Keratinocyte (primary cell): ENCODE measurements at regions not wholly inside any gene's neighbourhood (a gene's known extent, or its start where the extent isn't known, plus 50 kb on each side); places are given as distances from the start of the nearest gene placed in this dataset.

Experiments
- DNase-seq: peaks from one replicate; pipeline ENCODE4 v3.0.0-alpha.2; 2011; ENCODE audit warnings: low read depth, missing footprints, low spot score
- FAIRE-seq: peaks from 2 replicates; lab custom pipeline; 2011; peaks lifted over from hg19 to GRCh38; lab: Jason Lieb, UNC
- H2AFZ ChIP-seq: 2 replicates; pipeline ENCODE4 v1.6.0; 2012; ENCODE audit warnings: low read length, control low read depth, inconsistent platforms; ENCODE audit not compliant: control insufficient read depth
- H3K27ac ChIP-seq: 2 replicates; pipeline ENCODE4 v1.5.1; 2011; ENCODE audit warnings: low read length; ENCODE audit not compliant: control insufficient read depth, insufficient read depth
- H3K27me3 ChIP-seq: 3 replicates; pipeline ENCODE4 v1.6.0; 2011; ENCODE audit warnings: low read length; ENCODE audit not compliant: control insufficient read depth, insufficient read depth; ENCODE audit errors: extremely low read depth
- H3K36me3 ChIP-seq, 2 experiments: 2 replicates in 1 of 2; 3 replicates in 1 of 2; pipeline ENCODE4 v1.5.1; 2011; ENCODE audit warnings: low read length in 2 of 2, mild to moderate bottlenecking in 1 of 2; ENCODE audit not compliant: control insufficient read depth in 2 of 2, insufficient read depth in 2 of 2; ENCODE audit errors: extremely low read depth in 1 of 2
- H3K4me1 ChIP-seq: 3 replicates; pipeline ENCODE4 v1.5.1; 2011; ENCODE audit warnings: low read length; ENCODE audit not compliant: control insufficient read depth, insufficient read depth; ENCODE audit errors: extremely low read depth
- H3K4me2 ChIP-seq: 3 replicates; pipeline ENCODE4 v1.6.0; 2011; ENCODE audit warnings: low read depth, low read length; ENCODE audit not compliant: control insufficient read depth, insufficient read depth; ENCODE audit errors: extremely low read depth
- H3K4me3 ChIP-seq, 3 experiments: fragments of 200-600 bp in 1 of 3; sonication (generic) in 1 of 3; 2 replicates in 2 of 3; 3 replicates in 1 of 3; pipeline ENCODE4 v1.5.1; 2011 to 2016; ENCODE audit warnings: low read length in 3 of 3, mild to moderate bottlenecking in 3 of 3, control low read depth in 2 of 3, inconsistent platforms in 1 of 3, low read depth in 1 of 3, mixed read lengths in 1 of 3, mixed run types in 1 of 3, moderate library complexity in 1 of 3; ENCODE audit not compliant: control insufficient read depth in 2 of 3, insufficient read depth in 2 of 3; ENCODE audit errors: extremely low read depth in 1 of 3
- H3K79me2 ChIP-seq: 2 replicates; pipeline ENCODE4 v1.6.0; 2012; ENCODE audit warnings: low read length; ENCODE audit not compliant: control insufficient read depth, insufficient read depth
- H3K9ac ChIP-seq: 3 replicates; pipeline ENCODE4 v1.6.0; 2011; ENCODE audit warnings: low read length; ENCODE audit not compliant: control insufficient read depth, insufficient read depth; ENCODE audit errors: extremely low read depth
- H3K9me1 ChIP-seq: 3 replicates; pipeline ENCODE4 v1.6.0; 2011; ENCODE audit warnings: low read length; ENCODE audit not compliant: control insufficient read depth, insufficient read depth; ENCODE audit errors: extremely low read depth
- H3K9me3 ChIP-seq: 2 replicates; pipeline ENCODE4 v1.5.1; 2012; ENCODE audit warnings: low read depth, low read length; ENCODE audit not compliant: control insufficient read depth
- H4K20me1 ChIP-seq: 3 replicates; pipeline ENCODE4 v1.6.0; 2011; ENCODE audit warnings: low read length; ENCODE audit not compliant: control insufficient read depth, insufficient read depth; ENCODE audit errors: extremely low read depth
- CTCF ChIP-seq, 3 experiments: IDR thresholded peaks in 1 of 3; conservative IDR thresholded peaks in 1 of 3; optimal IDR thresholded peaks in 1 of 3; 2 replicates in 2 of 3; 3 replicates in 1 of 3; pipeline versions ENCODE3 to v1.5.1; 2011; ENCODE audit warnings: low read length in 3 of 3, mild to moderate bottlenecking in 3 of 3, moderate library complexity in 2 of 3, control low read depth in 1 of 3, inconsistent platforms in 1 of 3; ENCODE audit not compliant: insufficient read depth in 2 of 3; ENCODE audit errors: extremely low read depth in 1 of 3
- EZH2 ChIP-seq: IDR thresholded peaks from one replicate; pipeline ENCODE4 v1.6.1; 2012; ENCODE audit warnings: inconsistent platforms, mild to moderate bottlenecking, low read length, moderate library complexity
- dilution Hi-C: fragments of 300-500 bp; cut with MboI; formaldehyde crosslinking; loops from one replicate; pipeline ENCODE4 v1.7.0; 2020; ENCODE audit warnings: low sequenced_read_pairs; ENCODE audit not compliant: extremely low pct_ligation_motif_present

- no peaks in the 10 kb centered on the region for H4K20me1 ChIP-seq
- FAIRE-seq (no peak), DNase-seq (no peak)
- no peaks in the 10 kb centered on the region for H3K27me3 ChIP-seq
- no peaks in the 10 kb centered on the region for H3K36me3 ChIP-seq
- H3K9me3 ChIP-seq = no peaks in the 10 kb centered on the region
- H2AFZ ChIP-seq = no peak overlapping the region
- no peak for TF ChIP-seq EZH2
- TF ChIP-seq CTCF (optimal IDR thresholded peaks at IDR 0.05 in 1 of 3, IDR thresholded peaks at IDR 0.05 in 1 of 3, conservative IDR thresholded peaks at IDR 0.05 in 1 of 3; ENCODE audit: extremely low read depth in 1 of 3, insufficient read depth in 2 of 3, low read length in 3 of 3) = no peak
- no peak overlapping the region for H3K9ac ChIP-seq
- H3K27ac ChIP-seq = no peak overlapping the region
- no peaks in the 10 kb centered on the region for H3K9me1 ChIP-seq
- H3K79me2 ChIP-seq = no peaks in the 10 kb centered on the region
- dilution Hi-C loops = no loop called here
- no peak overlapping the region for H3K4me3 ChIP-seq
- no peak overlapping the region for H3K4me2 ChIP-seq
- H3K4me1 ChIP-seq = no peaks in the 10 kb centered on the region
Observed at GRCh38 chr6:126640921-126641320, 301.0 kb downstream of the CENPW start.

- dilution Hi-C loops = no loop called here
- no peak overlapping the region for H3K9ac ChIP-seq
- no peak for TF ChIP-seq EZH2
- TF ChIP-seq CTCF (optimal IDR thresholded peaks at IDR 0.05 in 1 of 3, IDR thresholded peaks at IDR 0.05 in 1 of 3, conservative IDR thresholded peaks at IDR 0.05 in 1 of 3; ENCODE audit: extremely low read depth in 1 of 3, insufficient read depth in 2 of 3, low read length in 3 of 3) = no peak
- H3K79me2 ChIP-seq = no peaks in the 10 kb centered on the region
- H3K4me1 ChIP-seq = no peaks in the 10 kb centered on the region
- H3K4me2 ChIP-seq = no peak overlapping the region
- no peaks in the 10 kb centered on the region for H3K36me3 ChIP-seq
- H3K27ac ChIP-seq = no peak overlapping the region
- no peak overlapping the region for H3K4me3 ChIP-seq
- no peak for DNase-seq
- H2AFZ ChIP-seq = no peak overlapping the region
- H3K27me3 ChIP-seq = no peaks in the 10 kb centered on the region
- no peaks in the 10 kb centered on the region for H3K9me1 ChIP-seq
- H4K20me1 ChIP-seq = no peaks in the 10 kb centered on the region
- FAIRE-seq = no peak
- H3K9me3 ChIP-seq = no peaks in the 10 kb centered on the region
Observed at GRCh38 chr6:126641641-126642040, 301.7 kb downstream of the CENPW start.
